ENCODE measurements at regions not wholly inside any gene's neighbourhood (a gene's known extent, or its start where the extent isn't known, plus 50 kb on each side); places are given as distances from the start of the nearest gene placed in this dataset.

DNA sequence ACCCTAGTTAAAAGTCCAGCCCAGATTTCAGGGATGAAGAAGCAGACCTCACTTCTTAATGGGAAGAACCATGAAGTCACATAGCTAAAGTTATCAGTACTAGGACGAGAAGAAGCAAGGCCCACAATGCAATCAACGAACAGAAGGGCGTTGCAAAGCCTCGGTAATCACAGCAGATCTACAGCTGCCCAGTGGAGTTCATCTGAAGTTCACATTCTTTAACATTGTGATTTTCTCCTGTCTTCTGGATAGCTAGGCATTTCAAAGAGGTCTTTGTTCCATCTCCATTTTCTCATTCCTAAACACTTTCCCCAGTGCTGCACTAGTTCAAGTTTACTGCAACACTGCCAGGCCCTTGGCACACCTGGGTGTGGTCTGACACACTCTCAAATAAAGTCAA lies 226.7 kb upstream of the N4BP1 start:
- no peak for DNase-seq (ENCODE audit: low read depth in 4 of 4, low spot score in 1 of 4)

GRCh38 chr16:48836067-48836466 lies 226.1 kb upstream of the N4BP1 start:
- DNase-seq (ENCODE audit: low read depth in 4 of 4, low spot score in 1 of 4), result no peak

GRCh38 chr16:48834576-48834975 lies 224.6 kb upstream of the N4BP1 start:
- DNase-seq (ENCODE audit: low read depth in 4 of 4, low spot score in 1 of 4), result no peak

- DNase-seq (ENCODE audit: low read depth in 4 of 4, low spot score in 1 of 4), result no peak
These were observed 223.5 kb upstream of the N4BP1 start for GRCh38 chr16:48833461-48833860.

DNA sequence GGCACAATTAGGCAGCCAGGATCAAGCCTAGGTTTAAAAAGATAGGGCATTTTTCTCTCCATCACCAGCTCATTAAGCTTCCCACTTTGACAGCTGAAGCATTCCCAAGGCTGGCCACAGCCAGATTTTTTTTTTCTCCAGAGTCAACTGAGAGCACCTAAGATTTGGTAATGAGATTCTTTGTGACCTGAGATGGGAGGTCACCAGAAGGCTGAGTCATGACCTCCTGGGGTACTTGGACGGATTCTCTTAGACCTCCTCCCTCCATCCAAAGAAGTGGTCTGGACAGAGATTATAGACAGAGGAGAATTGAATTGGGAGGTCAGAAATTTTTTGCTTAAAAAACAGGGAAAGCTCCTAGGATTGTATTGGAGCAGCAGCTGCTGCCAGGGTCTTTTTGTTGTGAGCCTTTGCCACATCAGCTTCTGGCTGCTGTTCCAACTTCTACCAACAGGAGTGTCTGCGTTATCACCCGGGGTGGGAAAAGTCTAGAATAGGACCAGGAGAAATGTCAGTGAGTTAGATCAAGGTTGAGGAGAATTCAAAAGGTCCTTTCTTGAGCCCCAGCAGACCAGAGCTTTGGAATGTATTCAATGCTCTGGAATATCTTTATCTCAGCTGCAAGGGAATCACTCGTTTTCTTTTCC lies 221.2 kb upstream of the N4BP1 start:
- no peak for DNase-seq (ENCODE audit: low read depth in 4 of 4, low spot score in 1 of 4)

DNA sequence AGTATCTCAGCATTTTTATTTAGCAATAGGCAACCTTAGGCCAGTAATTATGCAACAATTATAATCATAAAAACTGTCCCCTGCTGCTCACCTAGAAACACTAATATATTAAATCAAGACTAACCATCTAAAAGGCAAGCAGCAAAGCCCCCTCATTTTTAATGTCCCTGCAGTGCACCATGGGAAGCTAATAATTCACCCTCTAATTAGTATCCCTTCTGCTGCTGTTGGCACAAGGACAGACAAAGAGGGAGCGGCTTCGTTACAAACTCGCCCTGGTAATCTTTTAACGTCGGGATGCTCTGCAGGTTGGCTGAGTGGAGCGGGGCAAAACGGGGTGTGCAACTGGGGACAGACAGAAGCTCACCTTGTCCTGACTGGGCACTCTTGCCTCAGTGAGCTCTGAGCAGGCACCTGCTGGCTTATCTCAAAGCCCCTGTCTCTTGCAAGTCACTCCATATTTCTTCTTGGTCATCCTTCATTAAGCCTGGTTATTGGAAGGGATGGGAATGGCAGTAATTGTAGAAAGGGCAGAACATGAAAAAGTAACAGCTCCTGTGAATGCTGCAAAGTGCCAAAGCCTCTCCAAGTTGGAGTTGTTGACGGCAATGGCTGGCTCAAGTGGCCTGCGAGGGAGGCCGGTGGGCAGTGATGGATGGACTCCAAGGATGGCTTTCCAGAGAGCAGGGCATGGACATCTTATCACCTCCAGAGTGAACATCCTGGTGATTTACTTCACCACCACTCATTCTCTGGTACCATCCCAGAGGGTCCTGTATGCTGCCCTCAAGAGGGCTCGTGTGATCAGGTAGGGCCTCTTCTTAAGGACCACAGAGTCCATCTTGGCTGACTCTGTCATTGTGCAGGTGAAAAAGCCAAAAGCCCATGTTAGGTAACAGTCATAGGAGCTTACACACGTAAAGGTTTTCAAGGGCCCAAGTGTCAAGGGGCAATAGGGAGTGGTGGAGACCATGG lies 219.6 kb upstream of the N4BP1 start:
- no peak for DNase-seq (ENCODE audit: low read depth in 4 of 4, low spot score in 1 of 4)

DNA sequence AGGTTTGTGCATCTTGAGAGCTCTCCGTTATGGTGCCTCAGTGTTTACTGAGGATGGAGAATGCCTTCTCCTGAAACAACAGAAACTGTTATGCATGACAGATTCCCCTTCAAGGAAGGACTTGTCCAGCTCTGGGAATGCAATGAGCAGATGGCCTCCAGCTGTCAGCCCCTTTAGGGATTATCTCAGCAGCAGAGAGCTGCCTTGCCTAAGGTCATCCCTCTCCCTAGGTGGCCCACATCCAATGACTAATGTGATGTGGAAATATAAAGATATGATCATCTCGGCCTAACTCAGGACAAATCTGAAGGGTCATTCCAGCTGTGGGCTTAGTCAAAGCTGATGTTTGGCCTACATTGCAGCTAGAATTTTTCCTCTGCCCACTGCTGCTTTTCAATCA lies 214.3 kb upstream of the N4BP1 start:
- no peak for DNase-seq (ENCODE audit: low read depth in 4 of 4, low spot score in 1 of 4)

DNA sequence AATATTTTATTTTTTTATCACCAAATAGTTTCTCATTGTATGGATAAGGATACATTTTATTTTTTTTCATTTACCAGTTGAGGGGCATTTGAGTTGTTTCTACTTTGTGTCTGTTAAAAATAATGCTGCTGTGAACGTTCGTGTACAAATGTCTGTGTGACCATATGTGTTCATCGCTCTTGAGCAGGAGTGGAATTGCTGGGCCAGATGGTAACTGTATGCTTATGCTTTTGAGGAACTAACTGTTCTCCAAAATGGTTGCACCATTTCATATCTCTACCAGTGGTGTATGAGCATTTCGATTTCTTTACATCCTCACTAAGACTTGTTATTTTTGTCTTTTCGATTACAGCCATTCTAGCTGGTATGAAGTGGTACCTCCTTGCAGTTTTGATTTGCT lies 212.5 kb upstream of the N4BP1 start:
- DNase-seq (ENCODE audit: low read depth in 4 of 4, low spot score in 1 of 4), result no peak

GRCh38 chr16:48820379-48820778 lies 210.4 kb upstream of the N4BP1 start:
- no peak for DNase-seq (ENCODE audit: low read depth in 4 of 4, low spot score in 1 of 4)

DNA sequence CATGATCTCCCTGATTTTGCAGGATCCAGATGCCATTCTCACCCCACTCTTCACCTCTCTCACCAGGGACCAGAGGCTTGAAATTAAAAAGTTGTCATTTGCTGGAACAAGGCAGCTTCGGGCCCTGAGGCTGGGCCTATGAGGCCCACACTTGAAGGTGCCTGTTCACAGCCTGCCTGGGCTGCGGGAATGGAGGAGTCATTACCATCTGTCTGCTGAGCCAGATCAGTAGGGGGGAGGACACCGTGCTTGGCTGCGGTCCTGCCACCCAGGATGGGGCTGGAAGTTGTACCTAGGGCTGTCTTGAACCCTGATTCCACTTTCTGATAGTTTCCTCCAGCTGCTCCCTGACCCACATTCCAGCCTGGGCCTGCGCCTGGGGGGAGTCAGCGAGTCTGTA lies 208.3 kb upstream of the N4BP1 start:
- no peak for DNase-seq (ENCODE audit: low read depth in 4 of 4, low spot score in 1 of 4)

- DNase-seq (ENCODE audit: low read depth in 4 of 4, low spot score in 1 of 4), result no peak
These were observed 207.1 kb upstream of the N4BP1 start for GRCh38 chr16:48817032-48817431.

DNA sequence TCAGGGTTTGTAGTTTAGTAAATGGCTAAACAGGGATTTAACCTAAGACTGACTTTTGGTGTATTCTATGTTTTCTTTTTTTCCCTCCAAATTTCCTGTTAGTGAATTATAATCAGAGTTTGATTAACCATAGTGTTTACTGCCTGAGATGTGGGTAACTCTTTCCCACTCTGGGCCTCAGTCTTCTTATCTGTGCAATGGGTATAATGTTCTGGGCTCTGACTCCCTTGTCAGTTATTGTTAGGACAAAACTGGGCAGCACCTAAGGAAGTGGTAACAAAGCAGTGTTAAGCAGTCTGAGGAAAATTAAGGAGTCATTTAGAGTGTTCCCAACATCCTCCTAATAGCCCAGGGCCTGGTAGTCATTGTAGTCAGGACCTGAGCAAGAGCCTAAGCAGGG lies 206.4 kb upstream of the N4BP1 start:
- DNase-seq (ENCODE audit: low read depth in 4 of 4, low spot score in 1 of 4), result no peak

DNA sequence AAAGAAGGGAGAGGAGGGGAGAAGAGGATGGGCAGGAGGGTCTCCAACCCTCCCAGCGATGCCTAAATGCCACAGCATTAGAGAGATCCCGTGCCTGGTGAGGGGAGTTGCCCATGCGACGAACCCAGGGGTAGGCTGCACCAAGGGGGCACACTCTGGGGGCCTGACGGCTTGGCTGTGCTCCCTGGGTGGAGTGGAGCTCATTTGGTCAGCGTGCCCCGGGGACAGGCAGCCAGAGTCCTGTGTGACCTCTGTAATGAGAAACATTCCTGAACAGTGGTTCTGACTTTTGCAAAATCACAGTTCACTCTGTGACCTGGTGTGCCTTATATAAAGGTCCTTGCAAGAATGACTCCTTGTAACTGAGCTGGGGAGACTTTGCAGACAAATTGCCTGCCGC lies 205.0 kb upstream of the N4BP1 start:
- DNase-seq (ENCODE audit: low read depth in 4 of 4, low spot score in 1 of 4), result no peak

DNA sequence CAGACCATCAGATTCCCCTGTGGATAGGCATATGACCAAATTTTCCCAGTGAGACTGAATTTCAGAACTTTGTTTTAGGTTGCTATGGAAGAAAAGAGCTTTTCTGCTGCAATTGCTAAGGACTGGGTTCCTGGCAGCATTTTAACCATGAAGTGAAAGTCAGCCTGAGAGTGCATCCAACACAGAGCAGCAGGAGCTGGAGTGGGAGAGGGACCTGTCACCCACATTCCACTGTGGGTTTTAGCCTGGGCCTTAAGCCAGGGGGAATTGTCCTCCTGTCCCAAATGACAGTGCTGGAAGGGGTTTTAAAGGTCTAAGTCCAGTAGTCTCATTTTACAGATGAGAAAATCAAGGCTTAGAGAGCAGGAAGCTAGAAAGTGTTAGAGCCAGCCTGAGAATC lies 203.5 kb upstream of the N4BP1 start:
- DNase-seq (ENCODE audit: low read depth in 4 of 4, low spot score in 1 of 4), result no peak

GRCh38 chr16:48812856-48813255 lies 202.9 kb upstream of the N4BP1 start:
- no peak for DNase-seq (ENCODE audit: low read depth in 4 of 4, low spot score in 1 of 4)

DNA sequence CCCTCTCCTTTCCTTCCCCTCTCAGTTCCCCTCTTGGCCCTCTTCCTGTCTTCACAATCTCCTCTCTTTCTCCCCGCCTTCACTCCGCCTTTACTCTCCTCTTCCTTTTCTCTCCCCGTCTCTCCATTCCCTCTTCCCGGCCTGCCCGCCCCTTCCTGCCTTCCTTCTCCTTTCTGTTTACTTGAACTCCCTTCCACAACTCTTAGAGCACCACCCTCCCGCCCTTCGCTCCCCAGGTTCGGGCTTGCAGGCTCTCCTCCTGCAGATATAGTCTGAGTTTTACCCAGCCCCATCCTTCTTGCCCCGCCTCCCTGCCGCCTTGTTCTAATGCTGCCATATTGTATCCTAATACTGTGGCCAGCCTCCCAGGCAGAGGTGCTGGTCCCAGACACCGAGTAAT lies 201.5 kb upstream of the N4BP1 start:
- DNase-seq (ENCODE audit: low read depth in 4 of 4, low spot score in 1 of 4), result no peak

DNA sequence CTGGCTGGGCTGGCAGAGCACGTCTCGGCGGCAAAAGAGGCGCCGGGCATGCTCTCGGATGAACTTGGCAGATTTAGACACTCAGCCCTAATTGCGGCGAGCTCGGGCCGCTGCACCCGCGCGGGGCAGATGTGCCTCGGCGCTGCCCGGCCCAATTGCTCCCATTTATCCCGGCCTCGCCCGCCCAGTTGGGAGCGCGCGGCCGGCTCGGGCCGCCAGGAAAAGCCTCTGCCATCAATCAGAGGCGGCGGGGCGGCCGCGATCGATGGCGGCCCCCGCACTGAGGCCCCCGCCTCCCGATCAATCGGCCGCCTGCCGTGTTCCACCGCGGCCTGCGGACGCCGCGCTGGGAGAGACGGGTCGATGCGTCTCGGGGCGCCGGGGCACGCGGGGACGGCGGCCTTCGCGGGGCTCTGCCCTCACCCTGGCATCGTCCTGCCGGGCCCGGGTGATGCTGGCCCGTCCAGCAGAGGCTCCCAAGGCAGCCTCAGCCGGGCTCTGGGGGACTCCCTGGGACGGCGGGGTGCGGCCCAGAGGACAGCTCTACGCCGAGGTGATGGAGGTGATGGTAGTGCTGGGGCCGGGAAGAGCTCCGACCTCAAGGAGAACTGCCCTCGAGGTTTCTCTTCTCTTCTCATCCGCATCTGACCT lies 200.9 kb upstream of the N4BP1 start:
- DNase-seq (ENCODE audit: low read depth in 4 of 4, low spot score in 1 of 4), result no peak

- no peak for DNase-seq (ENCODE audit: low read depth in 4 of 4, low spot score in 1 of 4)
These were observed 200.4 kb upstream of the N4BP1 start for GRCh38 chr16:48810436-48810802.

- no peak for DNase-seq (ENCODE audit: low read depth in 4 of 4, low spot score in 1 of 4)
These were observed 180.2 kb upstream of the N4BP1 start for GRCh38 chr16:48790151-48790550.

DNA sequence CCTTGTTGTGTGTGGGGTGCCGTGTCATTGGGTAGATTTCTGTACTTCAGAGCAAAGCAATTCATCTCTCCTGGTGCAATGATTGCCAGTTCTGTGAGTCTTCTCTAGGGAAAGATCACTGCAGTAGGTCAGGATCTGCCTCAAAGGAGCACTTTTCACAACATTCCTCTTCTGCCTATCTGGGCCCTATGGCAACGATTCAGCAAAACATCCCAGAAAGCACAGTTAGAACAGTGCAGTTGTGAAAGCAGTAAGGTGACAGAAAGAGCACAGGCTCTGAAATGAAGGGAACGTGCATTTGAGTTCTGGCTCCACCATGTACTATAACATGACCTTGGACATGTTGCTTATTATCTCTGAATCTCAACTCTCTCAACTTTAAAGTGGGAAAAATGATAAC lies 178.5 kb upstream of the N4BP1 start:
- DNase-seq (ENCODE audit: low read depth in 4 of 4, low spot score in 1 of 4), result no peak

- no peak for DNase-seq (ENCODE audit: low read depth in 4 of 4, low spot score in 1 of 4)
These were observed 135.6 kb upstream of the N4BP1 start for GRCh38 chr16:48745541-48745940.

DNA sequence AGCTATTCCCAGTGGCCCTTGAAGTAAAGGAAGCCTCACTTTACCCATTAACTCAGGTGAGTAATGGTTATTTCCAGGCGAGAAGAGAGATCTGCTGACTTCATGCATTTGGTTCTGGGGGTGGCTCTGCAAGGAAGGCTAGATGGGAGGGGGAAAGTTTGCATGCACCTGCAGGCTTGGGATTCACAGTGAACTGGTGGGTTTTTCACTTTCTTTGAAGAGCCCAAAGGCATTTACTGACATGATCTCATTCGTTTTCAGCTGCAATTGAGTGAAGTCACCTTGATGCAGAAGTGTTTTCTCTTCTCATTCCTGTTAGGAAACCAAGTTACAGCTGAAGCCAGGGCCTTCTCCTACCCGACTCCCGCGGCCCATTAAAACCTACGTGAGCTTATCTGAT lies 131.0 kb upstream of the N4BP1 start:
- no peak for DNase-seq (ENCODE audit: low read depth in 4 of 4, low spot score in 1 of 4)

Data from stimulated activated CD4-positive, alpha-beta T cell treated with anti-CD3 and anti-CD28 coated beads, Interleukin-1b, Interleukin-23, amount 100 ng/mL, for 24 hours (primary cell).